GM12865 (cell line): ENCODE measurements at regions not wholly inside any gene's neighbourhood (a gene's known extent, or its start where the extent isn't known, plus 50 kb on each side); places are given as distances from the start of the nearest gene placed in this dataset.
"Not testable (repeated sequence)": the region's sequence is repeated elsewhere in the genome, so short reads cannot be mapped to it uniquely, and the experiment has no call there.

Experiments
- DNase-seq: peaks from one replicate; pipeline ENCODE4 v3.0.0; 2010; ENCODE audit warnings: low read depth
- H3K4me3 ChIP-seq: 2 replicates; pipeline ENCODE4 v1.5.1; 2011; ENCODE audit warnings: mild to moderate bottlenecking, low read depth, low read length, control low read depth
- TF ChIP-seq, protein P1 (sequence below): IDR thresholded peaks from 2 replicates; pipeline ENCODE4 v1.5.1; 2011; ENCODE audit warnings: low read length, control low read depth, low read depth, inconsistent platforms; ENCODE audit not compliant: insufficient read depth; ENCODE audit errors: missing control alignments

DNA sequence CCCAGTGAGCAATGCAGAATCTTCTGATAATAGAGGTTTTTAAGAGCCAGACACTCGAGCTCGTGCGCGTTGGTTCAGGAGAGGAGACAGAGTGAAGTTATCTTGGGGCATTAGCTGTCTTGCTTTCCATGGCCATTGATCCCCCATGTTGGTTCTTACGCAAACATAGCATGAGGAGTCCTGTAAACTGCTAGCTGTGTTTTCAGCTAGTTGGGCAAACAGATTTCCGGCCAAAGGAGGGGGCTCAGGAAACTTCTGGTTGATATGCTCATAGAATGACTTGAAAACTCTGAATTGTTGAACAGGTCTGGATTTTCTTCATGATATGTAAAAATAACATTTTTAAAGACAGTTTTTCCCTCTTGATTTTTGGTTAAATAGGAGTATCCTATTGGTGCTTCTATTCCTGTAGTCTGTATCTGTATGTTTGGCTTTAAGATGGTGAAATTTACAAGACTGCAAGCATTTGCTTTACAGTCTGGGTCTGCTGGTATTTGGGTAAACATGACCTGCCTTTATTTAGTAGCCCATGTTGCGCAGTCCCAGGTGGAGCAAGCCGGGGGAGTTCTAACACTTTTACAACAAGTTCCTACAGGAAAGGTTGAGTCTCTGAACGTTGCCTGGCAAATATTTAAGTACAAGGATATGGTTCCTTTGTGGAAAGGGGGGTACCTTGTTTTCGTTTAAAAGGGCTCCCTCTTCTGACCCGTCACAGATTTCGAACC lies 218.4 kb upstream of the KCND2 start:
- TF ChIP-seq, protein P1, sequence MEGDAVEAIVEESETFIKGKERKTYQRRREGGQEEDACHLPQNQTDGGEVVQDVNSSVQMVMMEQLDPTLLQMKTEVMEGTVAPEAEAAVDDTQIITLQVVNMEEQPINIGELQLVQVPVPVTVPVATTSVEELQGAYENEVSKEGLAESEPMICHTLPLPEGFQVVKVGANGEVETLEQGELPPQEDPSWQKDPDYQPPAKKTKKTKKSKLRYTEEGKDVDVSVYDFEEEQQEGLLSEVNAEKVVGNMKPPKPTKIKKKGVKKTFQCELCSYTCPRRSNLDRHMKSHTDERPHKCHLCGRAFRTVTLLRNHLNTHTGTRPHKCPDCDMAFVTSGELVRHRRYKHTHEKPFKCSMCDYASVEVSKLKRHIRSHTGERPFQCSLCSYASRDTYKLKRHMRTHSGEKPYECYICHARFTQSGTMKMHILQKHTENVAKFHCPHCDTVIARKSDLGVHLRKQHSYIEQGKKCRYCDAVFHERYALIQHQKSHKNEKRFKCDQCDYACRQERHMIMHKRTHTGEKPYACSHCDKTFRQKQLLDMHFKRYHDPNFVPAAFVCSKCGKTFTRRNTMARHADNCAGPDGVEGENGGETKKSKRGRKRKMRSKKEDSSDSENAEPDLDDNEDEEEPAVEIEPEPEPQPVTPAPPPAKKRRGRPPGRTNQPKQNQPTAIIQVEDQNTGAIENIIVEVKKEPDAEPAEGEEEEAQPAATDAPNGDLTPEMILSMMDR, result no peak
- DNase-seq, result no peak
- H3K4me3 ChIP-seq, result no peak overlapping the region

DNA sequence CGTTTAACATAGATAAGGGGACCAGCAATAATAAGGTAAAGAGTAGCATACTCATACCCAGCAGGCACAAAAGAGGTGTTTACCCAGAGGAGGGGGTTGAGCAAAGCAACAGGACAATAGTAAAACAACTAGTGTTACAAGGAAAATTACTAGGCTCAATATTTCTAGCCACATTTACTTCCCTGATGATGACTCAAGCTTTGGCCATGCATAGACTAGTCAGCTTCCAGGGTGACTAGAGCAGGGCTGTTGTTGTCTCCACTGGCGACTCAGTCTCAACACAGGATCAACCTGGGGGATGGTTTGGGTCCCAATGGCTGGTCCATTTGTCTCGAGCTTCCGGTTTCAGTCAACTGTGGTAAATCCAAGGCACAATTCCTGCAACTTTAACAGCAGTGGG lies 217.7 kb upstream of the KCND2 start:
- no peak overlapping the region for H3K4me3 ChIP-seq
- TF ChIP-seq, protein P1, result no peak
- DNase-seq, result no peak

- no peak for DNase-seq
- H3K4me3 ChIP-seq, result no peak overlapping the region
- TF ChIP-seq, protein P1, result no peak
These were observed 216.7 kb upstream of the KCND2 start for GRCh38 chr7:120056227-120056626.

DNA sequence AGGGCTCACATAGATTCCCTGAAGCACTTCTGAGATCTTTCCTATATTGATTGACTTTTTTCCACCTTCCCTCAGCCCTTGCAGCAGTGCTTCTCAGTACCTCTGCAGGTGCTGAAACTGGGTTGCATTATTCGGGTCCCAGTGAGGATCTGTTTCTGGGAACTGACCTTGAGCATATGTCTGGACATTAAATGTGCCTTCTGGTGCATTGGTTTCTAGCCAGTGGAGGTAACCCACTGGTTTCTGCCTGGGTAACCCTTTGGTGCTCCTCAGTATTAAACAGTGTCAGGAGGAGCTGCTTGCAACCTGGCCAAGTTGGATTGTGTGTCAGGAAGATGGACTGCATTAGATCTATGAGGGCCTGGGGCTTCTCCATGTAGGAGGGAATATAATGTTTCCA lies 213.3 kb upstream of the KCND2 start:
- H3K4me3 ChIP-seq, result no peak overlapping the region
- no peak for DNase-seq
- TF ChIP-seq, protein P1, result no peak

GRCh38 chr7:120060281-120060680 lies 212.7 kb upstream of the KCND2 start:
- TF ChIP-seq, protein P1, result no peak
- DNase-seq, result no peak
- no peak overlapping the region for H3K4me3 ChIP-seq

DNA sequence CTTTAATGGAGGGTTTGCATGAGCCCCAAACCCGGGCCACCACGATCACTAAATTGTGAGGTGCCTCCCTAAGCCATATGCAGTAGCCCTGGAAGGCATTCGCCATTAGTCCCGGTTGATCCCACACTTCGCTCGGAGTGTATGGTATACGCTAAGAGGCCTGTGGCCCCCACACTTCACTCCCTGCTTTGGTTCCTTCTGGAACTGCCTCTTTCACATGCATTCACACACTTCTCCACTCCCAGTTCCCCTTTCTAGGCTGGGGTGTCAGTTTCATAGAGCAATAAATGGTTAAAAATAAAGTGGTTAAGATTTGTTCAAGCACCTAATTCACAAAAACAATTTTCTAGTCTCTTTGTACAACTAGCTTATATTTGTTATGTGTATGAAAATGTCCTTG lies 212.1 kb upstream of the KCND2 start:
- peak; percentile 56 for DNase-seq
- no peak overlapping the region for H3K4me3 ChIP-seq
- TF ChIP-seq, protein P1, result no peak

- H3K4me3 ChIP-seq, result no peak overlapping the region
- TF ChIP-seq, protein P1, result no peak
- DNase-seq, result peak; percentile 69
These were observed 208.4 kb upstream of the KCND2 start for GRCh38 chr7:120064565-120064964.

DNA sequence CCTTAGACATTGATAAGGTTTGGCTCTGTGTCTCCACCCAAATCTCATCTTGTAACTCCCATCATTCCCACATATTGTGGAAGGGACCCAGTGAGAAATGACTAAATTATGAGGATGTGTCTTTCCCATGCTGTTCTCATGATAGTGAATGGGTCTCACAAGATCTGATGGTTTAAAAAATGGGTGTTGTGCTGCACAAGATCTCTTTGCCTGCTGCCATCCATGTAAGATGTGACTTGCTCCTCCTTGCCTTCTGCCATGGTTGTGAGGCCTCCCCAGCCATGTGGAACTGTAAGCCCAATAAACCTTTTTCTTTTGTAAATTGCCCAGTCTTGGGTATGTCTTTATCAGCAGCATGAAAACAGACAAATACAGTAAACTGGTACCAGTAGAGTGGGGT lies 206.1 kb upstream of the KCND2 start:
- H3K4me3 ChIP-seq, DNase-seq: not testable (repeated sequence)
